Posterior cingulate gyrus (tissue), 11 donors: ENCODE measurements at regions not wholly inside any gene's neighbourhood (a gene's known extent, or its start where the extent isn't known, plus 50 kb on each side); places are given as distances from the start of the nearest gene placed in this dataset.
"Not testable (repeated sequence)": the region's sequence is repeated elsewhere in the genome, so short reads cannot be mapped to it uniquely, and the experiment has no call there.

Experiments
- DNase-seq, 10 donors: peaks; one replicate each; pipeline versions ENCODE4 v3.0.0 to v3.0.0-alpha.2; 2020 to 2021; ENCODE audit warnings: mixed read lengths in 3 of 10
- intact Hi-C: fragments of 100-400 bp; cut with DNase I; formaldehyde crosslinking; loops from one replicate; pipeline ENCODE4 v1.15.1; 2023

DNA sequence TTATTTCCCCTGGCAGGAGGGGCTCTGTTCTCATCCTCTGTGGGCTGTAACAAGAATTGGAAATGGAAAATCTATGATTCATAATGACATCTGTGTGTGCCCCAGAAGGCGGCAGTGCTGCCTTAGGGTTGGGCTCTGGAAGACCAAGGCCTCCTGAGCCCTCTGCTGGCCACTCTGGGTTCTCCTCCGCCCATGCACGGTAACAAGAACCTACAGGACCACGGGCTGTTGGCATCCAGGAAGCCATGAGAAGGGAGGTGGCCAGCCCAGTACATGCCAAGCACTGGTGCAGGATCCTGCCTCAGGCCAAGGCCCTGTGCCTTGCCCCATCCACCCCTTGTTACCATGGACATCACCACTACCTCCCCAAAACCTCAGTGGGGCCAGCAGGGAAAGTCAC, 454.2 kb downstream of the TP53TG3F start:
- DNase-seq, intact Hi-C loops: not testable (repeated sequence)

DNA sequence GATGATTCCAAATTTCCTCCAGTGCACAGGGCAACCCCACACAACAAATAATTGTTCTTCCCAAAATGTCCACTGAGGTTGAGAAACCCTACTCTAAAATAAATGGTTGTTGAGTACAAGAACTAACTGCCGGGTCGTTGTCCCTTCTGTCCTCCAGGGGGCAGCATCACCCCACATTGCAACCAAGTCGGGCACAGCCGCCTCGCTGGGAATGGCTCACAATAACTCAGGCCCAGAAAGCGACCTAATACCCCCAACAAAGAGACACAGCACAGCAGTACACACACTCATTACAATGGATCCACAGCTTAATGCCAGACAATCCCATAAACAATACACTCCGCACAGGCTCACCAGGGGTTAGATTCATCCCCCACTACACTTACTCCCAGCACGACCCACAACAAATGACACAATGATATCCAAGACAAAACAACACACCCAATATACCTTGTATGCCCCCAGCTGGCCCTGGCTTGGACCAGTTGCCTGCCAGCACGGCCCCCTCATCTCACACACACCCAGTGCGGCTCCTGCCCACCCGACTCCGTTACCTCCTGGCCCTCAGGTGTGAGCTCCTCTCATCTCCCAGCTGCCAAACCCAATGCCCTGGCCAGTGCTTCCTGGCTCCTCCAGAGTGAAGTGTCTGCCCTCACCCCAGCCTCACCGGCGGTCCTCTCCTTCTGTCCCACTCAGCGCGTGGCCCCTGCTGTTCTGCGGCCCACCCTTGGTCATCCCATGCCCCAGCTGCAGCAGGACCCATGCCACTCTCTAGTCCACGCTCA, 461.5 kb downstream of the TP53TG3F start:
- intact Hi-C loops, DNase-seq: not testable (repeated sequence)

DNA sequence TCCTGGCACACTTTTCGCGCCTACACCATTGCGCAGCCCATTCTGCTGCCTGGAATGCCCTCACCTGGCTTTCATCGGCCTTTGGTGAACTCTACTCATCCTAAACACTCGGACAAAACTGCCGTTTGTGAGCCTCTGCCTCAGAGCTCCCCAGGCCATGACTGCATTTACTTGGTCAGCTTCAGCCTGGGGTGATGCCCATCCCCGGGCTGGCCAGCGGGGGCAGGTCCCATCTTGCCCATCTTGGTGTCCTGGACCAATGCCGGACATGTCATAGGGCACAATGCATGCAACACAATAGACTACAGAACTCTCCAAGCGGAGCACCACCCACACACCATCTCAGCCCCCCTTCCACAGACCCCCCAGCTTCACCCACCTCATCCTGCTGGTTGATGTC, 463.5 kb downstream of the TP53TG3F start:
- intact Hi-C loops = not testable (repeated sequence)
- DNase-seq = peak in 1 of 10 donors; percentile 24

DNA sequence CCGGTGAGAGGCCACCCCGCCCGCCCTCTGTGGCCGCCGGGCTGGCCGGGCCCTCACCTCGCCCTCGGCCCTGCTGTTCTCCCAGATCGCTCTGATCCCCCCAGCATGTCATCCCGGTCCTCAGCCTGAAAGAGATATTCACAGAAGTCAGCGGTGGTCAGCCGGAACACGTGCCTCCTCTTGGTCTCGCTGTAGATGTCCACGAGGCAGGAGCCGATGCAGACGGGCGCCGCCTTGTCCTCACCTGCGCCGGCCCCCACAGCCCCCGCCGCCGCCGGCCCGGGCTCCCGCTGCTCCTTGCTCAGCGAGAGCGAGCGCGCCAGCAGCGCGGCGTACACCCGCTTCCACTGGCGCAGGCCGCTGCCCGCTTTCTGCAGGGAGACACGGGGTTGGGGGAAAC, 468.6 kb downstream of the TP53TG3F start:
- DNase-seq = peak in 1 of 10 donors; percentile 66

DNA sequence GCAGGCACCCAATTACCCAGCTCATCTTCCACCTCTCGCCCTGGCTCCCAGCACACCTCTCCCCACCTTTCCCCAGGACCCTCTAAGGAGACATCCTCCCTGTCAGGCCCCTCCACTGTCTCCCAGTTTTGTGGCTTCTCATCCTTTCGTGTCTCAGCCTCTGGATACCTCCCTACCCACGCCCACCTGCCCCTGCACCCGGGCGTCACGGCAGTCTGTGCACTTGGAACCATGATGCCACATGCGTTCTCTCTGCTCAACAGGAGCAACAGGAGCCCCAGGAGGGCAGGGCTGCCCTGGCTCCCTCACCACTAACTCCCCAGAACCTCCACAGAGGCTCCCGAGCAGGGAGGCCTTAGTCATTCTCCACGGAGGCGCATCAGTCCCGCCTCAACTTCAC, 472.8 kb downstream of the TP53TG3F start:
- peak in 1 of 10 donors; percentile 73 for DNase-seq
- intact Hi-C loops = not testable (repeated sequence)

More for the DNA sequence above, 468.6 kb downstream of the TP53TG3F start:
- intact Hi-C loops = not testable (repeated sequence)

DNA sequence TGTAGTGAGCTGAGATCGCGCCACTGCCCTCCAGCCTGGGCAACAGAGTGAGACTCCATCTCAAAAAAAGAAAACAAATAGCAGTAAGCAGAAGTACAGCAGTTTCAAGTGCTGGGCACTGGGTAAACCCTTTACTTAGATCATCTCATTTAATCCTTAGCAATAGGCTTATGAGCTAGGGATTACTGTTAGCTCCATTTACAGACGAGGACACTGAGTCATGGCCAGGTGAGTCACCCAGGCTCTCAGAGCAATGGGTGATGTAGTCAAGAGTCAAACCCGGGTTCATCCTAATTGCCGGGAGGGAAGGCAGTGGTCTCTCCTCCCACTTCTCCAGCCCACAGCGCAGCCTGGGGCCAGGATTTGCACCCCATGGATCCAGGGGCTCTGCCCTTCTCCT, 473.6 kb downstream of the TP53TG3F start:
- peak in 1 of 10 donors; percentile 11 for DNase-seq
- intact Hi-C loops = not testable (repeated sequence)

DNA sequence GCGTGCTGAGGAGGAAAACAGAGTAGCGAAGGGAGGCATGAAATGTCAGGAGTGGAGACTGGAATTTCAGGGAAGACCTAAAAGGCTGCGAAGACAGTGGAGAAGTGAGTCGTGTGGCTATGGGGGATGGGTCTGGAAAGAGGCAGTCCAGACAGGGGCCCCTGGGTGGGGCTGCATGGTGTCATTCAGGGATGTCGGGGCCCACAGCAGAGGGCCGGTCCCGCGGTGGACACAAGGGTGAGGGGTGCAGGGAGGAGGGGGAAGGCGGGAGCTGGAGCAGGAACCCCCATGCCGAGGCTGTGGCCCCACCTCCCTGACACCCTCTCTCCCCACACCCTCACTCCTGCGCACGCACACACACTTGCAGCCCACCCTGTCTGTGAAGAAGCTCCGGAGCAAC, 476.4 kb downstream of the TP53TG3F start:
- DNase-seq = peak in 1 of 10 donors; percentile 61
- intact Hi-C loops = not testable (repeated sequence)

DNA sequence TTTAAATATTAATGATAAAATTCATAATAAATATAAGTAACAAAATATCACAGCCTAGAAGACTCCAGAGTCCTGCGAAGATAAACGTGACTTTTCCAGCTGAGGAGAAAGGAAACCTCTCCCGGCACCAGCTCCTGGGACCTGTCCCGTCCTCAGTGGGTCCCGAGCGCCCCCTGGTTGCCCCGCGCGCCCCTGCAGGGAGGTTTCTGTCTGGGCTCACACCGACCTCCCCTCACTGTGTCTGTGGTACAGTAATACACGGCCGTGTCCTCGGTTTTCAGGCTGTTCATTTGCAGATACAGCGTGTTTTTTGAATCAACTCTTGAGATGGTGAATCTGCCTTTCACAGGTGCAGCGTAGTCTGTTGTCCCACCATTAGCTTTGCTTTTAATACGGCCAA, 478.7 kb downstream of the TP53TG3F start:
- DNase-seq = peak in 1 of 10 donors; percentile 30
- intact Hi-C loops = not testable (repeated sequence)

DNA sequence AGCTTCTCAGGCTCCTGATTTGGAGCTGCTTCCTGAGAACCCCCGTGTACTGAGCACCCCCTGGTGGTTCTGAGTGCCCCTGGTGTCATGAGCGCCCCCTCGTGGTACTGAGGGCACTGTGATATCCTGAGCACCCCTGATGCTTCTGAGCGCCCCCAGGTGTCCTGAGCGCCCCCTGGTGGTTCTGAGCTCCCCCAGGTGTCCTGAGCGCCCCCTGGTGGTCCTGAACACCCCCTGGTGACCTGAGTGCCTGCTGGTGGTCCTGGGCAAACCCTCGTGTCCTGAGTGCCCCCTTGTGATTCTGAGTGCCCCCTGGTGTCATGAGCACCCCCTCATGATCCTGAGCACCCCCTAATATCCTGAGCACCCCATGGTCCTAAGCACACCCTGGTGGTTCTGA, 502.1 kb downstream of the TP53TG3F start:
- DNase-seq, intact Hi-C loops: not testable (repeated sequence)

DNA sequence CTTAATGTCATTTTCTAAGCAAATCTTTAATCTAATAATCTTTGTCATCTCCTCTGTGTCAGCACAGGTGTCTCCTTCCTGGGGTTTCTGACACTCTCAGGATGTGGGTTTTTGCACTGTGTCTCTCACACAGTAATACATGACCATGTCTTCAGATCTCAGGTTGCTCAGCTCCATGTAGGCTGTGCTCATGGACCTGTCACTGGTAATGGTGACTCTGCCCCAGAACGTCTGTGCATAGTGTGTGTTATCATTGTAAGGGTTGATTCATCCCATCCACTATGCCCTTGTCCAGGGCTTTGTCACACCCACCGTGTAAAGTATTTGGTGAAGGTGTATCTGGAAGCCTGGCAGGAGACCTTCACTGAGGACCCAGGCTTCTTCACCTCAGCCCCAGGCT, 506.1 kb downstream of the TP53TG3F start:
- DNase-seq, intact Hi-C loops: not testable (repeated sequence)

DNA sequence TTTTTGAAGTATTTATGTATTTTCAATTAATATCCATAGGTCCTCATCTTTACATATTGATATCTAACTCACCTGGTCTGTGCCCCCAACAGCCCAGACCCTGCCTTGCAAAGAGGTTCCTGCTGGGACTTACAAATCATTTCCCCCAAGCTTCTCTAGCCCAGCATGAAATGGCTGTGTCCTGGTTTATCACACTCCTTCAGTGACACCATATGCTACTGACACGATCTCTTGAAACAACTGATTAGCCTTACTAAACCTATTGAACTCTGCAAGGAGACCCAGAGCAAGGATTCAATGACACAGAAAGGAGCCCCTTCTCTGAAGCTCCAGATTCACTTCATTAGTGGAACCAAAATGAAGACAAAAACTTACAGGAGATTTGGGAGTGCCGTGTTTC, 507.4 kb downstream of the TP53TG3F start:
- DNase-seq, intact Hi-C loops: not testable (repeated sequence)

DNA sequence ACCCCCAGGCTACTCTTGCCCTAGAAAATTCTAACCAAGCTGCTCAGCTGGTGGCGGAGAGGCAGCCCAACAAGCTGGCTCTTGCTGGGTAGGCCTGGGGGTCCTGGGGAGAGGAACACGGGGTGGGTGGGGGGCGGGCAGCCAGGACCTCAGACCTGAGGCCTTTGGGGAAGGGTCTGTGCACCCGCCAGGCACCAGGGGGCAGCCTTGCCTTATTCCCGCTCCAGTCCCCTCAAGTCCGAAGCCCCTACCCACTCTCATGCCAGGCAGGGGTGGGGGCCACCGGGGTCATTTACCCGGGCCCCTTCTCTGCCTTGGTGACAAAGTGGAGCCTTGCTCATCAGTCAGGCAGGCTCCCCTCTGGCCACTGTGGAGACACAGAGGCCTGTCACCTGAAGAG, 515.1 kb downstream of the TP53TG3F start:
- intact Hi-C loops, DNase-seq: not testable (repeated sequence)

DNA sequence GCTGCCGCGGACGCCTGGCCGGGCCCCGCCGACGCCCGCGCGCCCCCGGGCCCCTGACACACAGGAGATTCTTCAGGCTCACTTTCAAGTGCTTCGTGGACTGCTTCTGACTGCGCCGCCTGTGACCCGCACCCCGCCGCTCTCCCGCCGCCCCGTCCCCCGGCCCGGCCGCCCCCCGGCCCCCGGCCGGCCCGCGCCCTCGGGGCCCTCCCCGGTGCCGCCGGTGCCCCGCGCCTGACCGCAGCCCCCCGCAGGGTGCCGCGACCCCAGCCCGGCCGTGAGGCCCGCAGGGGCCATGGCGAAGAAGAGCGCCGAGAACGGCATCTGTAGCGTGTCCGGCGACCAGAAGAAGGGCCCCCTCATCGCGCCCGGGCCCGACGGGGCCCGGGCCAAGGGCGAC, 516.3 kb downstream of the TP53TG3F start:
- intact Hi-C loops, DNase-seq: not testable (repeated sequence)

DNA sequence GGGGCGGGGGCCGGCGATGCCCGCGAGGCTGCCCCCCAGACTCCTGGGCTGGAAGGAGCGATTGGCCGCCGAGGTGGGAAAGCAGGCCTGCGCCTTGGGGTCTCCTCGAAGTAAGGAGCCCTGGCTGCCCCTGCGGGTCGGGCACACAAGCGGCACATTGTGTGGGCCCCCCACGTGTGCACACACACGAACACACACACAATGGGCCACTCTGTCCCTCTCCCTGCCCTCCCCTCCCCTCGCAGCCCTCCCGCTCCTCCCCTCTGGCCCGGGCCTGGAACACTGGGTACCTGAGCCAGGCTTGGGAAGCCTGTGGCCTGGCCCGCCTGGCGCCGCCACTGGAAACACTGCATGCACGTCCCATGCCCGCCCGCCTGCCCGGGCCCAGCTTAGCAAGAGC, 517.1 kb downstream of the TP53TG3F start:
- DNase-seq, intact Hi-C loops: not testable (repeated sequence)

DNA sequence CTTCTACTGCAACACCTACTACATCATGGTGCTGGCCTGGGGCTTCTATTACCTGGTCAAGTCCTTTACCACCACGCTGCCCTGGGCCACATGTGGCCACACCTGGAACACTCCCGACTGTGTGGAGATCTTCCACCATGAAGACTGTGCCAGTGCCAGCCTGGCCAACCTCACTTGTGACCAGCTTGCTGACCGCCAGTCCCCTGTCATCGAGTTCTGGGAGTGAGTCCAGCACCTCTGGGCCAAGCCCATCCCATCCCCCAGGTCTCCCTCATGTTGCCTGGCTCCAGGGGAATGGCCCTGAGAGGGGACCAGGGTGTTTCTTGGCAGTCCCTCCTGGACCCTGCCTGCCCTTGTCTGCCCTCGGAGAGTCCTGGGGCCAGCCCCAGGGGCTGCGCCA, 519.4 kb downstream of the TP53TG3F start:
- DNase-seq, intact Hi-C loops: not testable (repeated sequence)

DNA sequence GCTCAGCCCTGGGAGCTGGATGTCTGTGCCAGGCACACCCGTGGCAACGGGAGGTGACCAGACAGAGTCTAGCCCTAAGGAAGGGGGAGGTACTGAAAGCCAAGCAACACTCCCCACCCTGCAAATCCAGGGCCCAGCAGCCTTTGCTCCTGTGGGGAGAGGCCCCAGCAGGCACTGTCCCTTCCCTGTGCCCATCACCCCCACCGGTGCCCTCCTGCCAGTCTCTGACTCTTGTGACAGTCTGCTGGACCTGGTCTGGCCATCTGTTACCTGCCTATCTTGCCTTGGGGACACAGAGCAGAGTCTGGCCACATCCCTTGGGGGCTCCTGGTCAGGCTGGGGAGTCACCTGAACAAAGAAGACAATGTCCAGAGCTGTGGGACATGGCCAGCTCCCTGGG, 520.2 kb downstream of the TP53TG3F start:
- intact Hi-C loops, DNase-seq: not testable (repeated sequence)

DNA sequence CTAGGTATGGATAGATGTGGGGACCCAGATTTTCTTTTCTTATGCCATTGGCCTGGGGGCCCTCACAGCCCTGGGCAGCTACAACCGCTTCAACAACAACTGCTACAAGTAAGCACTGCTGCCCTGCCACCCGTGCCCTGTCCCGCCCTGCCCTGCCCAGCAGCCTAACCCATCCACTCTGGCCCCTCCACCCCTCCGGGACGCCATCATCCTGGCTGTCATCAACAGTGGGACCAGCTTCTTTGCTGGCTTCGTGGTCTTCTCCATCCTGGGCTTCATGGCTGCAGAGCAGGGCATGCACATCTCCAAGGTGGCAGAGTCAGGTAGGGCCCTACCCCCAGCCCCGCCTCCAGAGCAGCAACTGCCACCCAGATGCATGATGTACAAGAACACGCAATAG, 521.3 kb downstream of the TP53TG3F start:
- intact Hi-C loops = not testable (repeated sequence)
- DNase-seq = peak in 2 of 10 donors; percentile 52 to 57

DNA sequence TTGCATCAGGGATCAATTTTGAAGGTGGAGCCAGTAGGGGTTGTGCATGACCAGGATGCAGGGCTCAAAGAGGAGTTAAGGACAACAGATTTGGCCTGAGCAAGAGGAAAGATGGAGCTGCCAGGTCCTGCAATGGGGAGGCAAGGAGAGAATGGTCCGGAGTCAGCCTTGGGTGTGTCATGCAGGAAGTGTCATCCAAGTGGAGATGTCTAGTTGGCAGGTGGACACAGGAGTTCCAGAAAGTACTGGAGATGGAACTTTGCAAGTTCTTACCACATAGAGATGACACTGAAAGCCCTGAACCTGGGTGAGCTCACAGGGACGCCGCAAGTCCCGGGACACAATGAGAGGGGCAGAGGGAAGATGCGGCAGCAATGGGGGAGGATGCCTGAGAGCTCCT, 525.0 kb downstream of the TP53TG3F start:
- DNase-seq, intact Hi-C loops: not testable (repeated sequence)

DNA sequence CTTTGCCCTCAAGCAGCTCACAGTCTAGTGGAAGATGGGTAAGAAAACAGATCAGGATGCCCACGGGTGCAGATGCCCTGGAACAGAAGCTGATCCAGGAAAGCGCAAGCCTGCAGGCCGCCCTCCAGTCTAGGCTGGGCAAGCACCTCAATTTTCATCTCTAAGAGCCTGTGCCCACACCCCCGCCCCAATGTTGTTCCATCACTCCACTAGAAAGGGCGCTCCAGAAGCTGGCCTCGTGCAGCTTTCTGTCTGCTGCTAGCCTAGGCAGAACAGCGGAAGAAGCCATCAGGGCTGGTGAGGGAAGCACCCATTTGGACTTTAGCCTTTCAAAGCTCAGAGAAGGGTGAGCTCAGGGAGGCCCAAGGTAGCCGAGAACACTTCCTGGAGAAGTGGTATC, 527.1 kb downstream of the TP53TG3F start:
- DNase-seq = peak in 1 of 10 donors; percentile 27
- intact Hi-C loops = not testable (repeated sequence)

DNA sequence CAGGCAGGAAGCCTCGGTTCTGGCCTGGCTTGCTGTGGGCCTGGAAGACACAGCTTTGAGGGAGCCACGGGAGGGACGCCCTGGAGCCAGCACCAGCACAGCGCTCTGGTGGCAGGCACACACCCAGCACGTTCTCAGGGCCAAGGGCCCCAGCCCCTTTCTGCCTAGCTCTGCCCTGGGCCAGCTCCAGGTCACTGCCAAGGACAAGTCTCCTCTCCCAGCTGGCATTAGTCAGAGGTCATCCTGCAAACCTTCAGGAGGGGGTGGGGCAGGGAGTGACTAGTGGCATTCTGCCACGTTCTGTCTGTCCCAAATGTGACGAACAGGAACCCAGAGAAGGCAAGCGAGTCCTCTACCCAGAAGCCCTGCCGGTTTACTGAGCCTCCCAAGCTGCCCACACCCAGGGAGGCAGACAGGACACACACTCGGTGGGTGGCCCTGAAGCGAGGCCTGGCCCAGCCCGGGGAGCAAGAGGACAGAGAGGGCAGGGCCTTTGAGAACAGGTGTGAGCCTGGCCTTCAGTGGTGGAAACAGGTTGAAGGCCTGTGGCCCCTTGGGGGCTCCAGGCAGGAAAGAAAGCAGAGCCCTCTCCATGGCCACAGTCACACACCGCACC, 528.0 kb downstream of the TP53TG3F start:
- intact Hi-C loops = not testable (repeated sequence)
- peak in 1 of 10 donors; percentile 22 for DNase-seq

DNA sequence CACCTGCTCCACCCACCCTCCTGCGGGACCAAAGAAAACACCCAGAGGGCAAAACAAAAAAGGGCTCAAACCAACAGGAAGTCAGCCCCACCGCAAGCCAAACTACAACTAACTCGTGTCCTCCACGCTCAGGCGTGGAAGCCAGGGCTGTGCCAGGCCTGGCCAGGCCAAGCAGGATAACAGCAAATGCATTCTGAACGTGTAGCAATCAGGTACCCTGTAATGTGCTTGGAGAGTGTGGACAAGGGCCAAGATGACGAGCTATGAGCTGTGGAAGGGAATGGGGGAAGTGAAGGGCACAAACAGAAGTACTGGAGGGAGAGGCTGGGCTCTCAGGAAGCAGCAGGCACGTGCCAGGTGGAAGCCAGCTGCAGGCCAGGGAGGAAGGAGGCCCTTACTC, 528.6 kb downstream of the TP53TG3F start:
- DNase-seq, intact Hi-C loops: not testable (repeated sequence)

DNA sequence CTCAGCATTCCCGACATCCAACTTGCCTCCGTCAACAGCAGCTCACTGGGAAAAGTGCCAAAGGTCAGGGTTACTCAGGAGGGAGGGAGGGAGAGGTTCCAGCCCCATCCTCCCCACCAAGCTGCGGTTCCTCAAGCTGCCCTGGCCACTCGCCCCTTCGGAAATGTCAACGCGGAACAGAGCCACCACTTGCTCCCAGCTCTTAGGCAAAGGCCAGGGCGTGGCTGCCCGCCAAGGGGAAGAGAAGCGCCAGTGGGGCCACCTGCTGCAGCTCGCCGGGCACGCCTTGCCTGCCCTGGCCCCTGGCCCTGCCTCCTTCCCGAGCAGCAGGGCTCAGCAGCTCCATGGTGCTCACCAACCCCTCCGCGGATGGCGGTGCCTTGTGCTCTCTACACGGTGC, 531.1 kb downstream of the TP53TG3F start:
- DNase-seq, intact Hi-C loops: not testable (repeated sequence)
